DND-41 (cell line): ENCODE measurements at regions not wholly inside any gene's neighbourhood (a gene's known extent, or its start where the extent isn't known, plus 50 kb on each side); places are given as distances from the start of the nearest gene placed in this dataset.

Experiments
- ATAC-seq: fragments of 200-7000 bp; cut with Tn5 transposase; 3 replicates; pipeline ENCODE4 v1.9.1; 2021; ENCODE audit warnings: low read depth; ENCODE audit not compliant: insufficient read depth
- DNase-seq: peaks from one replicate; pipeline ENCODE4 v3.0.0-alpha.2; 2020
- H2AFZ ChIP-seq: 2 replicates; pipeline ENCODE4 v1.6.0; 2012; ENCODE audit warnings: low read depth, low read length
- H3K27ac ChIP-seq: 2 replicates; pipeline ENCODE4 v1.5.1; 2012; ENCODE audit warnings: low read length, inconsistent platforms
- H3K27me3 ChIP-seq: fragments of 200-600 bp; sonication (generic); 2 replicates; pipeline ENCODE4 v1.6.0; 2012; ENCODE audit warnings: low read length, mild to moderate bottlenecking, inconsistent platforms; ENCODE audit not compliant: insufficient read depth, poor library complexity
- H3K36me3 ChIP-seq: 2 replicates; pipeline ENCODE4 v1.5.1; 2012; ENCODE audit warnings: low read length, inconsistent platforms; ENCODE audit not compliant: insufficient read depth
- H3K4me1 ChIP-seq: 2 replicates; pipeline ENCODE4 v1.5.1; 2012; ENCODE audit warnings: mild to moderate bottlenecking, low read length; ENCODE audit not compliant: insufficient read depth
- H3K4me2 ChIP-seq: 2 replicates; pipeline ENCODE4 v1.6.0; 2012; ENCODE audit warnings: mild to moderate bottlenecking, moderate library complexity, low read length, inconsistent platforms; ENCODE audit not compliant: insufficient read depth
- H3K4me3 ChIP-seq, 2 experiments: fragments of 200-600 bp in 1 of 2; shearing (Covaris generic) in 1 of 2; 2 replicates each; pipeline ENCODE4 v1.5.1; 2012 to 2016; ENCODE audit warnings: inconsistent platforms in 2 of 2, low read length in 2 of 2, mild to moderate bottlenecking in 2 of 2, low read depth in 1 of 2, moderate library complexity in 1 of 2
- H3K79me2 ChIP-seq: 2 replicates; pipeline ENCODE4 v1.6.0; 2012; ENCODE audit warnings: low read length, inconsistent platforms; ENCODE audit not compliant: insufficient read depth
- H3K9ac ChIP-seq: 2 replicates; pipeline ENCODE4 v1.6.0; 2012; ENCODE audit warnings: low read depth, mild to moderate bottlenecking, inconsistent platforms, low read length, moderate library complexity
- H3K9me3 ChIP-seq: 2 replicates; pipeline ENCODE4 v1.5.1; 2012; ENCODE audit warnings: low read length, moderate library complexity, mild to moderate bottlenecking, inconsistent platforms; ENCODE audit not compliant: insufficient read depth, severe bottlenecking
- H4K20me1 ChIP-seq: 2 replicates; pipeline ENCODE4 v1.6.0; 2012; ENCODE audit warnings: low read length; ENCODE audit not compliant: insufficient read depth
- CTCF ChIP-seq: IDR thresholded peaks from 2 replicates; pipeline ENCODE4 v1.5.1; 2012; ENCODE audit warnings: borderline replicate concordance, low read length, moderate library complexity, mild to moderate bottlenecking; ENCODE audit not compliant: poor library complexity, severe bottlenecking; ENCODE audit errors: extremely low read depth
- EZH2 ChIP-seq: IDR thresholded peaks from 3 replicates; pipeline ENCODE4 v1.6.1; 2012; ENCODE audit warnings: borderline replicate concordance, low read depth, mild to moderate bottlenecking, moderate library complexity, low read length, inconsistent platforms; ENCODE audit not compliant: severe bottlenecking

- no peak overlapping the region for H3K4me2 ChIP-seq
- TF ChIP-seq EZH2 (no peak), CTCF (no peak)
- H3K4me1 ChIP-seq: peaks cover 5% of the 10 kb centered on the region
- H3K27ac ChIP-seq: no peak overlapping the region
- H3K27me3 ChIP-seq: no peaks in the 10 kb centered on the region
- H4K20me1 ChIP-seq: no peaks in the 10 kb centered on the region
- DNase-seq (no peak), ATAC-seq (no peak)
- no peak overlapping the region for H3K4me3 ChIP-seq
- no peak overlapping the region for H2AFZ ChIP-seq
- no peaks in the 10 kb centered on the region for H3K79me2 ChIP-seq
- no peak overlapping the region for H3K9ac ChIP-seq
- no peaks in the 10 kb centered on the region for H3K36me3 ChIP-seq
- no peaks in the 10 kb centered on the region for H3K9me3 ChIP-seq
These were observed 58.6 kb upstream of the ARID5B start for GRCh38 chr10:61842755-61843497.

DNA sequence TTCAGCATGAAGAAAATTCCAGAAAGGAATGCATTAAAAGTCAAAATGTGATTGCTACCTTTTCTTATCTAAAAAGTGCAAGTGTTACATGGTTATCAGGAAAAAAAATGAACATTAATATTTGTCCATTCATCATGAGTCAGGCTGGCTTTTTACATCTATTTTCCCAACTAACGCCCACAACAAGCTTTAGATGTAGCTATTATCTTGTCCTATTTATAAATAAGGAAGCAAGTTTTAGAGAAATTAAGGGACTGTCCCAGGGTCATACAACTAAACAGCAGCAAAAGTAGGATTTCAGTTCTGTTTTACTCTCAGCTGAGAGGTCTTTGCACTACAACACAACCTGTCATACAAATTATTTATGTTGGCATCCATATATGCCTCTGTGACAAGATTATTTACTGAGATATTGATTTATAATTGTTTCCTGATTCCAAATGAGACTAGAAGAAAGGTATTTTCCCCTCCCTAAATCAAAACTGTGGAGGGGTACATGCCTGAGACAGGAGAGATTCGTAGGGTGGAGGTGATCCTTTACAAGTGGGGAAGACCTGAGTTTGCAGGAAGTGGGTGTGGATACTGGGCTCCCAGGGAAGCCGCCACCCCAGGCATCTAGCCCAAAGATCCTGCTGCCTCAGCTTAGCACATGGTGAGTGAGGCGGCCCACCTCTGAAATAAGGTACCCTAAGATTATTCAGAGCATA, 57.2 kb upstream of the ARID5B start:
- H3K27ac ChIP-seq: no peak overlapping the region
- no peaks in the 10 kb centered on the region for H3K79me2 ChIP-seq
- no peaks in the 10 kb centered on the region for H3K36me3 ChIP-seq
- TF ChIP-seq EZH2 (no peak), CTCF (no peak)
- H4K20me1 ChIP-seq: no peaks in the 10 kb centered on the region
- no peaks in the 10 kb centered on the region for H3K27me3 ChIP-seq
- H3K9ac ChIP-seq: no peak overlapping the region
- no peak overlapping the region for H2AFZ ChIP-seq
- no peaks in the 10 kb centered on the region for H3K9me3 ChIP-seq
- no peak overlapping the region for H3K4me2 ChIP-seq
- H3K4me3 ChIP-seq: no peak overlapping the region
- ATAC-seq (no peak), DNase-seq (no peak)
- no peaks in the 10 kb centered on the region for H3K4me1 ChIP-seq

GRCh38 chr10:61845196-61845949, 56.1 kb upstream of the ARID5B start:
- no peaks in the 10 kb centered on the region for H3K4me1 ChIP-seq

More at GRCh38 chr10:61845196-61845949, 56.1 kb upstream of the ARID5B start:
- H3K4me3 ChIP-seq: no peak overlapping the region
- no peak for DNase-seq
- H3K79me2 ChIP-seq: no peaks in the 10 kb centered on the region
- no peaks in the 10 kb centered on the region for H3K9me3 ChIP-seq
- peak overlapping the region; percentile 29; the same call in 1 of the 2 replicates for H2AFZ ChIP-seq
- no peak for TF ChIP-seq EZH2
- no peak for TF ChIP-seq CTCF
- H3K4me2 ChIP-seq: no peak overlapping the region
- H3K36me3 ChIP-seq: no peaks in the 10 kb centered on the region
- ATAC-seq: no peak
- no peak overlapping the region for H3K27ac ChIP-seq
- H3K27me3 ChIP-seq: no peaks in the 10 kb centered on the region
- H4K20me1 ChIP-seq: no peaks in the 10 kb centered on the region
- H3K9ac ChIP-seq: no peak overlapping the region
